ENCODE measurements at regions not wholly inside any gene's neighbourhood (a gene's known extent, or its start where the extent isn't known, plus 50 kb on each side); places are given as distances from the start of the nearest gene placed in this dataset.
"Not testable (repeated sequence)": the region's sequence is repeated elsewhere in the genome, so short reads cannot be mapped to it uniquely, and the experiment has no call there.

- DNase-seq = no peak
These were observed 185.5 kb upstream of the KCNMB2 start for GRCh38 chr3:178350763-178351162.

- no peak for DNase-seq
These were observed 183.8 kb upstream of the KCNMB2 start for GRCh38 chr3:178352326-178353005.

- no peak for DNase-seq
These were observed 183.1 kb upstream of the KCNMB2 start for GRCh38 chr3:178353006-178353694.

- no peak for DNase-seq
These were observed 176.5 kb upstream of the KCNMB2 start for GRCh38 chr3:178359728-178360127.

- DNase-seq = not testable (repeated sequence)
These were observed 173.2 kb upstream of the KCNMB2 start for GRCh38 chr3:178363048-178363447.

GRCh38 chr3:178367817-178368617 lies 168.2 kb upstream of the KCNMB2 start:
- DNase-seq = no peak

GRCh38 chr3:178369006-178369405 lies 167.2 kb upstream of the KCNMB2 start:
- DNase-seq = no peak

- no peak for DNase-seq
These were observed 166.4 kb upstream of the KCNMB2 start for GRCh38 chr3:178369811-178370210.

GRCh38 chr3:178370387-178370786 lies 165.8 kb upstream of the KCNMB2 start:
- no peak for DNase-seq

- DNase-seq = no peak
These were observed 154.7 kb upstream of the KCNMB2 start for GRCh38 chr3:178381555-178381954.

- no peak for DNase-seq
These were observed 154.2 kb upstream of the KCNMB2 start for GRCh38 chr3:178381971-178382448.

GRCh38 chr3:178382449-178383061 lies 153.7 kb upstream of the KCNMB2 start:
- no peak for DNase-seq

- DNase-seq = no peak
These were observed 151.7 kb upstream of the KCNMB2 start for GRCh38 chr3:178384321-178385230.

GRCh38 chr3:178385280-178385952 lies 150.8 kb upstream of the KCNMB2 start:
- no peak for DNase-seq

GRCh38 chr3:178386401-178386800 lies 149.8 kb upstream of the KCNMB2 start:
- DNase-seq = no peak

- no peak for DNase-seq
These were observed 149.4 kb upstream of the KCNMB2 start for GRCh38 chr3:178386880-178387279.

GRCh38 chr3:178388473-178388872 lies 147.8 kb upstream of the KCNMB2 start:
- no peak for DNase-seq

GRCh38 chr3:178389258-178389657 lies 147.0 kb upstream of the KCNMB2 start:
- DNase-seq = no peak

GRCh38 chr3:178392511-178392926 lies 143.7 kb upstream of the KCNMB2 start:
- no peak for DNase-seq

- no peak for DNase-seq
These were observed 143.1 kb upstream of the KCNMB2 start for GRCh38 chr3:178393146-178393545.

- DNase-seq = no peak
These were observed 142.4 kb upstream of the KCNMB2 start for GRCh38 chr3:178393824-178394223.

Measured in activated CD4-positive, CD25-positive, alpha-beta regulatory T cell (primary cell).